ENCODE measurements at regions not wholly inside any gene's neighbourhood (a gene's known extent, or its start where the extent isn't known, plus 50 kb on each side); places are given as distances from the start of the nearest gene placed in this dataset.

DNA sequence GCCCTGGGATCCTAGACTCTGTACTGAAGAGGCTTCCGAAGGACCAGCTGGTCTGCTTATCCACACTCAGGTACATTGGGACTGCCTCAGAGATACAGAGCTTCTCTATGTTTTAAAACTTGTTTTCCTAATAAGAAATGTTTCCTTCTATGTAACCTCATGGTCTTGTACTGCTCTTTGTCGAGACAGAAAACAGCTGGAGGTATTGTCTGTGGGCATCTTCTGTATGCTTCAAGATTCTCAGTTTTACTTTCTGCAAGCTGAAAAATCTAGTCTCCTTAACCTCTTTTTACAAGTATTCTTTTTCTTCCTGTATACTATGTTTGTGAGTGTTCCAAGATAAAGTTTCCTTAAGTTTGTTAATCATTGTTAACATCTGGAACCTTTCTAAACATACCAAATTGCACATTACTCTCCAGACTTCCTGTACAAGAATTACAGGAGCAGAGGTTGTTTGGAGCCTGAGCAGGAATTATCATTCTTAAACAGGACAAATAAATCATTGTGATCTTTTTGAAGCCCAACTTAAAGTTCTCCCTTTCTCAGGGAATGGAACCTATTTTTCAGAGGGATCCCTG, 358.3 kb upstream of the CFAP20DC start:
- TF ChIP-seq, protein P1, sequence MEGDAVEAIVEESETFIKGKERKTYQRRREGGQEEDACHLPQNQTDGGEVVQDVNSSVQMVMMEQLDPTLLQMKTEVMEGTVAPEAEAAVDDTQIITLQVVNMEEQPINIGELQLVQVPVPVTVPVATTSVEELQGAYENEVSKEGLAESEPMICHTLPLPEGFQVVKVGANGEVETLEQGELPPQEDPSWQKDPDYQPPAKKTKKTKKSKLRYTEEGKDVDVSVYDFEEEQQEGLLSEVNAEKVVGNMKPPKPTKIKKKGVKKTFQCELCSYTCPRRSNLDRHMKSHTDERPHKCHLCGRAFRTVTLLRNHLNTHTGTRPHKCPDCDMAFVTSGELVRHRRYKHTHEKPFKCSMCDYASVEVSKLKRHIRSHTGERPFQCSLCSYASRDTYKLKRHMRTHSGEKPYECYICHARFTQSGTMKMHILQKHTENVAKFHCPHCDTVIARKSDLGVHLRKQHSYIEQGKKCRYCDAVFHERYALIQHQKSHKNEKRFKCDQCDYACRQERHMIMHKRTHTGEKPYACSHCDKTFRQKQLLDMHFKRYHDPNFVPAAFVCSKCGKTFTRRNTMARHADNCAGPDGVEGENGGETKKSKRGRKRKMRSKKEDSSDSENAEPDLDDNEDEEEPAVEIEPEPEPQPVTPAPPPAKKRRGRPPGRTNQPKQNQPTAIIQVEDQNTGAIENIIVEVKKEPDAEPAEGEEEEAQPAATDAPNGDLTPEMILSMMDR (IDR thresholded peaks at IDR 0.05; ENCODE audit: insufficient read depth, low read depth, low read length) = no peak
- no peak for TF ChIP-seq EZH2 (IDR thresholded peaks at IDR 0.05; ENCODE audit: insufficient read depth, low read length)
